Loucy (cell line): ENCODE measurements at regions not wholly inside any gene's neighbourhood (a gene's known extent, or its start where the extent isn't known, plus 50 kb on each side); places are given as distances from the start of the nearest gene placed in this dataset.
"Not testable (repeated sequence)": the region's sequence is repeated elsewhere in the genome, so short reads cannot be mapped to it uniquely, and the experiment has no call there.

Experiments used
- H2AFZ ChIP-seq: fragments of 200-600 bp; sonication (generic); 2 replicates; pipeline ENCODE4 v1.6.0; 2016; ENCODE audit warnings: antibody characterized with exemption, mild to moderate bottlenecking, low read length, moderate library complexity
- H3F3A ChIP-seq: fragments of 200-600 bp; 2 replicates; pipeline ENCODE4 v1.6.0; 2016; ENCODE audit warnings: antibody characterized with exemption, low read depth, mild to moderate bottlenecking
- H3K27me3 ChIP-seq: fragments of 200-600 bp; sonication (generic); 2 replicates; pipeline ENCODE4 v1.6.1; 2014; ENCODE audit warnings: low read length, mild to moderate bottlenecking; ENCODE audit not compliant: insufficient read depth, poor library complexity, severe bottlenecking
- H3K36me3 ChIP-seq: fragments of 200-600 bp; sonication (generic); 2 replicates; pipeline ENCODE4 v1.6.1; 2016; ENCODE audit warnings: low read length; ENCODE audit not compliant: insufficient read depth
- H3K4me1 ChIP-seq: fragments of 200-600 bp; sonication (generic); 2 replicates; pipeline ENCODE4 v1.5.1; 2014; ENCODE audit warnings: low read length, mild to moderate bottlenecking; ENCODE audit not compliant: insufficient read depth, poor library complexity, severe bottlenecking
- H3K4me2 ChIP-seq: fragments of 200-600 bp; sonication (generic); 2 replicates; pipeline ENCODE4 v1.6.0; 2014; ENCODE audit warnings: antibody characterized with exemption, low read length, low read depth, mild to moderate bottlenecking; ENCODE audit not compliant: poor library complexity, severe bottlenecking
- H3K4me3 ChIP-seq: fragments of 200-600 bp; sonication (generic); 2 replicates; pipeline ENCODE4 v1.5.1; 2014; ENCODE audit warnings: low read length, mild to moderate bottlenecking, mixed read lengths; ENCODE audit not compliant: poor library complexity, severe bottlenecking
- H3K79me2 ChIP-seq: fragments of 200-600 bp; sonication (generic); 2 replicates; pipeline ENCODE4 v1.6.1; 2014; ENCODE audit warnings: low read length; ENCODE audit not compliant: insufficient read depth
- H3K9ac ChIP-seq: fragments of 200-600 bp; sonication (generic); 2 replicates; pipeline ENCODE4 v1.6.0; 2014; ENCODE audit warnings: mild to moderate bottlenecking, low read depth, low read length, moderate library complexity; ENCODE audit not compliant: poor library complexity, severe bottlenecking
- H3K9me2 ChIP-seq: fragments of 200-600 bp; sonication (generic); replicated peaks from 2 replicates; pipeline ENCODE4 v1.6.1; 2016; ENCODE audit warnings: low read depth, low read length, mixed read lengths
- H3K9me3 ChIP-seq: fragments of 200-600 bp; sonication (generic); 2 replicates; pipeline ENCODE4 v1.6.1; 2014; ENCODE audit warnings: mild to moderate bottlenecking, antibody characterized with exemption, low read length, low read depth; ENCODE audit not compliant: insufficient read depth
- H4K20me1 ChIP-seq: fragments of 200-600 bp; sonication (generic); 2 replicates; pipeline ENCODE4 v1.6.0; 2014; ENCODE audit warnings: antibody characterized with exemption, low read length, mild to moderate bottlenecking; ENCODE audit not compliant: insufficient read depth, poor library complexity, severe bottlenecking
- EZH2phosphoT487 ChIP-seq: fragments of 200-600 bp; IDR thresholded peaks from 2 replicates; pipeline ENCODE4 v1.6.1; 2018; ENCODE audit warnings: antibody characterized with exemption, mild to moderate bottlenecking, moderate library complexity, borderline replicate concordance
- TF ChIP-seq, protein P1 (sequence below): fragments of 200-600 bp; sonication (generic); conservative IDR thresholded peaks from 2 replicates; pipeline ENCODE4 v1.5.1; 2014; ENCODE audit warnings: mild to moderate bottlenecking, antibody characterized with exemption, low read length

GRCh38 chr15:31609906-31610305 is 283.3 kb downstream of the KLF13 start:
- Histone ChIP-seq H3K4me1 (no peaks in the 10 kb centered on the region), H3K27me3 (no peaks in the 10 kb centered on the region), H3K9me3 (no peaks in the 10 kb centered on the region), H3K9me2 (no peaks in the 10 kb centered on the region), H3K9ac (no peak overlapping the region), H3K36me3 (no peaks in the 10 kb centered on the region), H2AFZ (no peak overlapping the region), H3F3A (no peaks in the 10 kb centered on the region), H3K4me3 (no peak overlapping the region), H4K20me1 (no peaks in the 10 kb centered on the region), H3K4me2 (no peak overlapping the region), H3K79me2 (no peaks in the 10 kb centered on the region)
- TF ChIP-seq, protein P1, sequence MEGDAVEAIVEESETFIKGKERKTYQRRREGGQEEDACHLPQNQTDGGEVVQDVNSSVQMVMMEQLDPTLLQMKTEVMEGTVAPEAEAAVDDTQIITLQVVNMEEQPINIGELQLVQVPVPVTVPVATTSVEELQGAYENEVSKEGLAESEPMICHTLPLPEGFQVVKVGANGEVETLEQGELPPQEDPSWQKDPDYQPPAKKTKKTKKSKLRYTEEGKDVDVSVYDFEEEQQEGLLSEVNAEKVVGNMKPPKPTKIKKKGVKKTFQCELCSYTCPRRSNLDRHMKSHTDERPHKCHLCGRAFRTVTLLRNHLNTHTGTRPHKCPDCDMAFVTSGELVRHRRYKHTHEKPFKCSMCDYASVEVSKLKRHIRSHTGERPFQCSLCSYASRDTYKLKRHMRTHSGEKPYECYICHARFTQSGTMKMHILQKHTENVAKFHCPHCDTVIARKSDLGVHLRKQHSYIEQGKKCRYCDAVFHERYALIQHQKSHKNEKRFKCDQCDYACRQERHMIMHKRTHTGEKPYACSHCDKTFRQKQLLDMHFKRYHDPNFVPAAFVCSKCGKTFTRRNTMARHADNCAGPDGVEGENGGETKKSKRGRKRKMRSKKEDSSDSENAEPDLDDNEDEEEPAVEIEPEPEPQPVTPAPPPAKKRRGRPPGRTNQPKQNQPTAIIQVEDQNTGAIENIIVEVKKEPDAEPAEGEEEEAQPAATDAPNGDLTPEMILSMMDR = no peak
- TF ChIP-seq EZH2phosphoT487 = no peak

GRCh38 chr15:31615643-31616415 is 289.2 kb downstream of the KLF13 start:
- Histone ChIP-seq H3K9me2 (no peaks in the 10 kb centered on the region), H3K36me3 (no peaks in the 10 kb centered on the region), H3K4me1 (no peaks in the 10 kb centered on the region), H2AFZ (no peak overlapping the region), H3K79me2 (no peaks in the 10 kb centered on the region), H4K20me1 (no peaks in the 10 kb centered on the region), H3K9ac (no peak overlapping the region), H3F3A (no peaks in the 10 kb centered on the region), H3K4me3 (no peak overlapping the region), H3K4me2 (no peak overlapping the region), H3K27me3 (no peaks in the 10 kb centered on the region), H3K9me3 (no peaks in the 10 kb centered on the region)
- TF ChIP-seq, protein P1 = no peak
- TF ChIP-seq EZH2phosphoT487 = no peak

DNA sequence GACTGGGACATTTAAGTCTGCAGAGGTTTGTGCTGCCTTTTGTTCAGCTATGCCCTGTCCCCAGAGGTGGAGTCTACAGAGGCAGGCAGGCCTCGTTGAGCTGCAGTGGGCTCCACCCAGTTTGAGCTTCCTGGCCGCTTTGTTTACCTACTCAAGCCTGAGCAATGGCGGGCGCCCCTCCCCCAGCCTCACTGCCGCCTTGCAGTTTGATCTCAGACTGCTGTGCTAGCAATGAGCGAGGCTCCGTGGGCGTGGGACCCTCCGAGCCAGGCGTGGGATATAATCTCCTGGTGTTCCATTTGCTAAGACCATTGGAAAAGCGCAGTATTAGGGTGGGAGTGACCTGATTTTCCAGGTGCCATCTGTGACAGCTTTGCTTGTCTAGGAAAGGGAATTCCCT is 296.7 kb downstream of the KLF13 start:
- not testable (repeated sequence) for H3K36me3 ChIP-seq, H3K9me3 ChIP-seq, H3K4me1 ChIP-seq, H2AFZ ChIP-seq, H3K4me2 ChIP-seq, H3K79me2 ChIP-seq, H3K4me3 ChIP-seq, H3F3A ChIP-seq, H3K27me3 ChIP-seq, H3K9me2 ChIP-seq, H3K9ac ChIP-seq, H4K20me1 ChIP-seq

- not testable (repeated sequence) for H3K4me2 ChIP-seq, H3K4me3 ChIP-seq, H2AFZ ChIP-seq, H3K9me3 ChIP-seq, H3K79me2 ChIP-seq, H3K4me1 ChIP-seq, H3K9ac ChIP-seq, H3K9me2 ChIP-seq, H3F3A ChIP-seq, H3K27me3 ChIP-seq, H3K36me3 ChIP-seq, H4K20me1 ChIP-seq
These were observed 297.5 kb downstream of the KLF13 start for GRCh38 chr15:31624115-31624514.

DNA sequence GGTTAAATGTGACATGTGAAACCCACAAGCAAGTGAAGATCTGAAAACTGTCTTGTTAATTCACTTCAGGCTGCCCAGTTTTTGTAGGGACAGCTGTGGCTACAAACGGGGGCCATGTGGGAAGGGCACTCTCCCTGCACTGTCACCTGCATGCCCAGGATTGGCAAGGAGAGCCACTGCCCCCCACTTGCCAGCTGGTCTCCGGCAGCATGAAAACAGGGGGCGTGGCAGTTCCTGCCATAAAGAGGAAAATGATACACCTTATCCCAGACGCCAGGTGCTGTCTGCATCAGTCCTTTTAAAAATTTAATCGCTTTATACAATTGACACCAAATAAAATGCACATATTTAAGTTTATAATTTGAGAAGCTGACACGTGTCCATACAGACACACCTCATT is 309.1 kb downstream of the KLF13 start:
- H3K36me3 ChIP-seq, H3K4me1 ChIP-seq, H3F3A ChIP-seq, H3K27me3 ChIP-seq, H3K9me2 ChIP-seq, H3K79me2 ChIP-seq, H3K9ac ChIP-seq, H4K20me1 ChIP-seq, H3K9me3 ChIP-seq, H3K4me2 ChIP-seq, H3K4me3 ChIP-seq, H2AFZ ChIP-seq: not testable (repeated sequence)

DNA sequence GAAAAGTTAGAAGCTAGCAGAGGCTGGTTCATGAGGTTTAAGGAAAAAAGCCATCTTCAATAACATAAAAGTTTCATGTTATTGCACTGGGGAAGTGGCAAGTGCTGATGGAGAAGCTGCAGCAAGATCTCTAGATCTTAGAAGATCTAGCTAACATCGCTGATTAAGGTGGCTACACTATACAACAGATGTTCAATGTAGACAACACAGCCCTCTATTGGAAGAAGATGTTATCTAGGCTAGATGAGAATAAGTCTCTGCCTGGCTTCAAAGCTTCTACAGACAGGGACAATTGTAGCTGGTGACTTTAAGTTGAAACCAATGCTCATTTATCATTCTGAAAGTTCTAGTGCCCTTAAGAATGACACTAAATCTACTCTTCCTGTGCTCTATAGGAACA is 310.3 kb downstream of the KLF13 start:
- H3K36me3 ChIP-seq, H3K4me1 ChIP-seq, H4K20me1 ChIP-seq, H3F3A ChIP-seq, H3K79me2 ChIP-seq, H3K4me2 ChIP-seq, H2AFZ ChIP-seq, H3K9ac ChIP-seq, H3K9me3 ChIP-seq, H3K4me3 ChIP-seq, H3K9me2 ChIP-seq, H3K27me3 ChIP-seq: not testable (repeated sequence)
